GM19324 (cell line): ENCODE measurements at regions not wholly inside any gene's neighbourhood (a gene's known extent, or its start where the extent isn't known, plus 50 kb on each side); places are given as distances from the start of the nearest gene placed in this dataset.

Source experiments
- ATAC-seq: cut with Tn5 transposase; IDR thresholded peaks from one replicate; pipeline ENCODE4 v1.9.1; 2021; ENCODE audit warnings: mild to moderate bottlenecking, moderate library complexity; ENCODE audit not compliant: unreplicated experiment, low FRiP score

GRCh38 chr9:80025131-80025530 lies 453.4 kb downstream of the TLE4 start:
- no peak for ATAC-seq

GRCh38 chr9:80020530-80020929 lies 448.8 kb downstream of the TLE4 start:
- no peak for ATAC-seq

DNA sequence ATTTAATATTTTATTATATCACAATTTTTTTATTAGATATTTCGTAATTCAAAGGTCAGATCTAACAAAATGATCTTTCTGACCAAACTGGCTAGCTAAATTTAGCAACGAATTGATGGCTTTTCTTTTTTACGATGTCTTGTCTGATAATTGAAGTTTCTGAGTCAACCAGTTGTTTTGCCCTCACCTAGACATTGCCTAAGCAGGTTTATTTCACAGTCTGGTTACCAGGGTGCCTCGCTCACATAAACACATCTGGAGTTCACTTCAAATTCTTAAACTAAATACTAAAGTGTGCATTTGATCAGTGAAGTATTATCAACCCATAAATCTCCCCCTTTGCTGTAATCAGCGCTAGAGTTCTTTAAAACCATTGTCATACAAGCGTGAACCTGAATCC lies 448.3 kb downstream of the TLE4 start:
- no peak for ATAC-seq

DNA sequence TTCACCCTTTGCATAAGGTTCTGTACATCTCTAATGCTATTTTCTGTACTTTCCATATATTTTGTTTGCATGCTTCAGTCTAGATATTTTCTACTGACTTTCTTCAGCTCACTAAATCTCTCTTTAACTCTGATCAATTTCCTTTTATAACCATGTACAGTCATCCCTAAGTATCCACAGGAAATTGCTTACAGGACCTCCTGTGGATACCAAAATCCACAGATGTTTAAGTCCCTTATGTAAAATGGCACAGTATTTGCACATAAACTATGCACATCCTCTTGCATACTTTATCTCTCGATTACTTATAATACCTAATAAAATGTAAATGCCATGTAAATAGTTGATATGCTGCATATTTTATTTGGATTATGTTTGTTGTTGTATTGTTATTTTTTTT lies 442.1 kb downstream of the TLE4 start:
- no peak for ATAC-seq

DNA sequence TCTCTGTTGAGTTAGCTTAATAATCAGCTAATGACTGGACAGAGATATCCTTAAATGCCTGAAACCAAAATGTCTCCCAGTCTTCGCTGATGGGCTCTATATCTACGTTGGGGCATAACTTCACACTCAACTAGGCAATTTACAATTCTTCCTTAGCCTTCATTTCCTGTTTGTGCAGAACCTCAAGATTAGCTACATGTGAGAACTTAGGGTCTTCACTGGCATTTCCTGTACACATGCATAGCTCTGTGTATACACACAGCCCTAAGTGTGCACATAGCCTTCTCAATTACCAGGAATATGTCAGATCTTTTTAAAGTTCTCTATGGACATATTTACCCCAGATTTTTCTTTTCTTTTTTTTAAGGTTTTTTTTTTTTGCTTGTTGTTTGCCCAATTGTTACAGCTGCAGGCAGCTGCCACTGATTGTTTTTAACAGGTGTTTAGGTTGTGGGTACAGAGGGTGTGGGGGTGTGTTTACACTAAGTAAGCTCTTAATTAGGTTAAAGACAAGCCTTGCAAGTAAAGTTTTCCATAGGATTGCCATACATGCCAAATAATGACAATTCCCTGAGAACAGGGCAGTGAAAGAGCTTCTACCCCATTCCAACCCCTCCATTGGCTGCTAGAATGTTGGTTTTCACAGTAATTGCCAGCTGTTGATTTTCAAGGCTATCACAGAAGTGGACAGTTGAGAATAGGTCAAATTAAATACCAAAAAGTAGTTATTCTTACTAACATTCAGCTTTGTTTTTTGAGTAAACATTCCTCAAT lies 441.0 kb downstream of the TLE4 start:
- no peak for ATAC-seq

DNA sequence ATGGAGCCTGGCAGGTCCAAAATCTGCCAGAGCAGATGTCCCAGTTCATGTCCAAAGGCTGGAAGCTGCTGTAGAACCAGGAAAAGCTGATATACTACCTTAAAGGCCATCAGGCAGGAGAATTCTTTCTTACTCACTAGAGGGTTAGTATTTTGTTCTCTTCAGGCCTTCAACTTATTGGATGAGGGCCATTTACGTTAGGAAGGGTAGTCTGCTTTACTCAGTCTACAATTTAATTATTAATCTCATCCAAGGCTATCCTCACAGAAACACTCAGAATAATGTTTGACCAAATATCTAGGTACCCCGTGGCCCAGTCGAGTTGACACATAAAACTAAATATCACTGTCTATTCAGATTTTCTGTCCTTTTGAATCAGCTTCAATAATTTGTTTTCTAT lies 437.4 kb downstream of the TLE4 start:
- no peak for ATAC-seq

GRCh38 chr9:80004714-80005113 lies 432.9 kb downstream of the TLE4 start:
- ATAC-seq: no peak

- no peak for ATAC-seq
These were observed 418.8 kb downstream of the TLE4 start for GRCh38 chr9:79990536-79990935.

DNA sequence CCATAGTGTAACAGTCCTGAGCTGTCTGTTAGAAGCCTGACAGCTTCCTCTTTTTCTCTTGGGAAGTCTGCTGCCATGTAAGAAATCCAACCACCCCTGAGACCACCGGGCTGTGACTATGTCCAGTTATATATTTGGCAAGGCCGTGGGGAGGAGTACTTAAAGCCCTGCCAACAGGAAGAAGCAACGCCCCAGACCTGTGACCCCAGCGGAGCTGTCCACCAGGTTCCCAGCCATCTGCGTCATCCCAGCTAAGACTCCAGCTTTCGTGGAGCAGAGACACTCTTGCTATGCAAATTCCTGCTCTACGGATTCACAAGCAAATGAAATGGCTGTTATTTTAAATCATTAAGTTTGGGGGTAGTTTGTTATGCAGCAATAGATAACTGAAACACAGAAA lies 417.3 kb downstream of the TLE4 start:
- no peak for ATAC-seq

DNA sequence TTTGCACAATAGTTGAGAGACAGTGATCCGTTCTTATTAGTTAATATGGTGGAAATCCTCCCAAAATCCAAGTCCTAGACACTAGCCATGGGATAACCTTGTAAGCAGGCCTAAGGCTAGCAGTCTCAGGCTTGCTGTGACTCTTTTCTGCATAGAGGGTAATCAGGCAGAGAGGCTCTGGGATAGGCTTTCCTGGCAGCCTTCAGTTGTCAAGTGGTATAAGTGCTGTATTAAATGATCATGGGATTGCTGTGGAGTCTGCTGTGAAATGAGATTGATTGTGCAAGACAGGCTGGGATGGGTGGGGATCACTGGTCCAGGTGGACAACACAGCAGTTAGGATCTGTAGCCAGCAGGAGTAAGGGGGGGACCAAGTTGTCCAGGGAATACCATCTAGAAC lies 416.4 kb downstream of the TLE4 start:
- ATAC-seq: no peak

- no peak for ATAC-seq
These were observed 414.7 kb downstream of the TLE4 start for GRCh38 chr9:79986437-79986836.

GRCh38 chr9:79985772-79986171 lies 414.0 kb downstream of the TLE4 start:
- no peak for ATAC-seq

DNA sequence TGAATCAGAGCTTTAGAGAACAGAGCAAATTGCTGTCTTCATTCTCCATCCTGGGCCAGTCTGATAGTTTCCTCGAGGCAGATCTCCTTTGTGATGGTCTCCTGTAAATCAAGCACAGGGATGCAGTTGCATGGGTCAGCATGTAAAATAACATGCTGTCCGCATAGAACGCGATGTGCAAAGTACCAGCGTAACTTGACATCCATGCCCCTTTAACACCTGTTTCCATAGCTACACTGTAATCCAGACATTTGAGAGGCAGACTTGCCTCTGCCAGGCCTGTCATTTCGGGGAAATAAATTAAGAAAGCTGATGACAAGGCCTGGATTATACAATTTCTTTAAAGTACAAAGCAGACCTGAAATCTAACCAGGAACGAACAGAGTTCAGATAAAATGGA lies 413.5 kb downstream of the TLE4 start:
- ATAC-seq: no peak

- no peak for ATAC-seq
These were observed 412.8 kb downstream of the TLE4 start for GRCh38 chr9:79984429-79985067.

DNA sequence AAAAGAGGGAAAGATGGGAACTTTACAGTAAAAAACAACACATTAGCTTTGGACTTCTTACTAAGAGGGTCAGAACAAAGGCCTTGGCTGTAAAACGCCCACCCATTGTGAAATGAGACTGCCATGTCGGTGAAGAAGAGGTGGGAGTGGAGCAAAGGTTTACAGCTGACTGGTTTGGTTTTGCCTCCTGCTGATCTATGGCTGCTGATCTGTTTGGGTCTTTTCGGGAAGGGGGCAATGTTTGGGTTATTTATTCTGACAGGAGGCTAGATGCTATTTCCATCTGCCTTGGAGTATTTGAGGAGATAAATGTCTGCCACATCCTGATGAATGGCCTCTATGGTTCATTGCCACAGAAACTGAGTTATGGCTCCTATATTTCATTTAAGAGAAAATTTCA lies 408.7 kb downstream of the TLE4 start:
- ATAC-seq: no peak

DNA sequence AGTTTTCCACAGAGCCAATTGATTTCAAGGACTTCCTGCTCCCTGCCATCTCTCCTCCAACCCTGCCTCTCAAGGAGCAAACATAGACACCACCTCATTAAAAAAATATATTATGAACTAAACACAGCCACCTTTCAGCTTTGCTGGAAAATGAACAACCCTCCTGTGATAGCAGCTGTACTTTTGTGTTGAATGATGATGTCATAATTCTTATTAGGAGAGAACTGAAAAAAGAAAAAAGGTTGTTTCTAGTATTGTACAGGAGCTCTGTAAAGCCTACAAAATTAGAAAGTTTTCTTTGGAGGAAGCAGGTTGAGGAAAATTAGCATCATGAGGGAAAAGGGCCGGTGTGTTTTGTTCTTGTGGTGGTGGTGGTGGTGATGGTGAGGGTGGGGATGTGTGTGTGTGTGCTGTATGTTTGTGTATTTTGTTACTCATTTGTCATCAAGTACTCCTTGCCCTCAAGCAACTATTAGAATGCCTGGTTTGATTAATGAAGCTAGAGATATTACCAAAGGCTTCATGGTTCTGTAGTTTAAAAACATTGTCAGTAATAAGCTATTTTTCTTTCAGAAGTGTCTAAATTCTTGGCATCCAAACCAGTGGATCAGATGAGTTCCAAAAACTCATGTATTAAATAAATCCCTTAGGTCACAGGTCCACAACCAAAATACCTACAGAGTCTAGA lies 405.9 kb downstream of the TLE4 start:
- no peak for ATAC-seq

DNA sequence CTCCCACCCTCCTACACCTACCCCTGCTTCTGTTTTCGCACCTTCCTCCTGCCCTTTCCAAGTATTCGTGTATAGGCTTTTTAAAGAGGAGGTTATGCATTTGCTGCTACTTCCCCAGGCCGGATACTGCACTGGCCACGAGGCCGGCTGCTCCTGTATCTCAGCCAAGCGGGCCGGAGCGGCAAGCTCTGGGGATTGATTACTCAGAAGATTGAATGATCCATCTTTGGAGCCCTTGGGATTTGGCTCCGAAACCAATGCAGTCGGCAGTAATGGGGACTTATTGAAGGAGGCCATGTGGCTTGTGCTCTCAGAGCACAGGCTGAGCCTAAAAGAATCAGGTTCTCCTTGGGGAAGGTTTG lies 405.3 kb downstream of the TLE4 start:
- no peak for ATAC-seq

GRCh38 chr9:79976257-79977073 lies 404.7 kb downstream of the TLE4 start:
- ATAC-seq: no peak

DNA sequence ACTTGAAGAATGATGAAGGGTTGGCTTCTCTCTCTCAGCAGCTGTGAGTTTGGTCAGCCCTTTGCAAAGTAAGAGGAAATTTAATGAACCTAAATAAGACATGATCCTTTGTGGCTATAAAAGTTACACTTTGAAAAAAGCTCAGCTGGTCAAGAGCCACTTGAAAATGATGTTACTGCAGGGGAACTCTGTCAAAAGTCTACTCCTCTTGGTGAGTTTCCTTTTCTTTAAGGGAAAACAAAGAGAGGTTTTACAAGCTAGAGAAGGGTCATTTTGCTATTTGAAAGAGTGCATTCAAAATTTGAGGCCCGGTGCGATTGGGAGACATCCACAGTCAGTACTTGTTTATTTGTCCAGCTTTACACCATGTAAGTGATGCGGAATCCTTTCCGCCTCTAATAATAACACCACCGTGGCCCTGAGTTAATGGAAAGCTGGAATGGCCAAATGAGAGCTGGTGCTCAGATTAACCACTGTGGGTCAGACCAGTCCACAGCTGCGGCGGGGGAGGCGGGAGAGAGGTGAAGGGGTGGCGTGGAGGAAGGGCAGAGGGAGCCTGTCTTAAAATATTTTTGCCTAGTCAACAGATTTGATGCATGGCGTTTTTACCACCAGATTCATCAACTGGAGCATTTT lies 404.0 kb downstream of the TLE4 start:
- ATAC-seq: no peak

GRCh38 chr9:79974806-79975422 lies 403.1 kb downstream of the TLE4 start:
- no peak for ATAC-seq
